Panc1 (cell line): ENCODE measurements at regions not wholly inside any gene's neighbourhood (a gene's known extent, or its start where the extent isn't known, plus 50 kb on each side); places are given as distances from the start of the nearest gene placed in this dataset.

ENCODE experiments used
- ATAC-seq: fragments of 200-7000 bp; cut with Tn5 transposase; 2 replicates; pipeline ENCODE4 v1.9.1; 2020; ENCODE audit warnings: mild to moderate bottlenecking, moderate library complexity
- BruUV-seq: library from RNA; stranded (reverse); fragments of 400-500 nt; replicated peaks from 2 replicates; lab custom pipeline; 2021; lab: Mats Ljungman, UMichigan
- CTCF ChIA-PET: fragments of 300-600 bp; sonication (Branson Sonifier 250); formaldehyde crosslinking; loops from one replicate; lab custom pipeline; 2022; ENCODE audit warnings: antibody characterized with exemption; lab: Charles Lee
- POLR2A ChIA-PET: fragments of 300-600 bp; sonication (Branson Sonifier 250); formaldehyde crosslinking; loops from one replicate; lab custom pipeline; 2022; ENCODE audit warnings: antibody characterized with exemption; lab: Charles Lee
- DNase-seq: peaks from one replicate; pipeline ENCODE4 v3.0.0-alpha.2; 2010; ENCODE audit warnings: low read depth, low spot score
- H3K27ac ChIP-seq: 2 replicates; pipeline ENCODE4 v1.5.1; 2011; ENCODE audit warnings: mild to moderate bottlenecking, low read length, inconsistent platforms
- H3K27me3 ChIP-seq: fragments of 200-500 bp; sonication (Bioruptor generic); 2 replicates; pipeline ENCODE4 v1.6.0; 2014; ENCODE audit warnings: low read length, inconsistent platforms; ENCODE audit not compliant: control insufficient read depth, insufficient read depth
- H3K36me3 ChIP-seq: fragments of 200-500 bp; sonication (Bioruptor generic); 2 replicates; pipeline ENCODE4 v1.5.1; 2014; ENCODE audit warnings: inconsistent platforms, mild to moderate bottlenecking, low read length, moderate library complexity; ENCODE audit not compliant: control insufficient read depth, insufficient read depth
- H3K4me1 ChIP-seq: 2 replicates; pipeline ENCODE4 v1.5.1; 2011; ENCODE audit warnings: inconsistent platforms, mild to moderate bottlenecking, low read length, moderate library complexity; ENCODE audit not compliant: control insufficient read depth, insufficient read depth
- H3K4me3 ChIP-seq, 2 experiments: 2 replicates each; pipeline ENCODE4 v1.5.1; 2011 to 2012; ENCODE audit warnings: low read depth in 2 of 2, low read length in 2 of 2, mild to moderate bottlenecking in 2 of 2, inconsistent platforms in 1 of 2, moderate library complexity in 1 of 2
- H3K9me3 ChIP-seq: fragments of 200-500 bp; sonication (Bioruptor generic); 2 replicates; pipeline ENCODE4 v1.5.1; 2014; ENCODE audit warnings: low read depth, mild to moderate bottlenecking, inconsistent platforms, low read length, moderate library complexity; ENCODE audit not compliant: control insufficient read depth, insufficient read depth
- CTCF ChIP-seq: fragments of 450-650 bp; IDR thresholded peaks from 2 replicates; pipeline ENCODE4 v1.5.1; 2017; ENCODE audit warnings: mild to moderate bottlenecking
- POLR2AphosphoS5 ChIP-seq: IDR thresholded peaks from 2 replicates; pipeline ENCODE4 v1.6.1; 2012; ENCODE audit warnings: mild to moderate bottlenecking, low read depth, low read length, moderate library complexity
- SIN3A ChIP-seq: IDR thresholded peaks from 2 replicates; pipeline ENCODE4 v1.6.1; 2012; ENCODE audit warnings: low read depth, mild to moderate bottlenecking, low read length, moderate library complexity, borderline replicate concordance; ENCODE audit not compliant: insufficient read depth
- TCF7L2 ChIP-seq: IDR thresholded peaks from 2 replicates; pipeline ENCODE4 v1.6.1; 2011; ENCODE audit warnings: mild to moderate bottlenecking, low read depth, low read length, inconsistent platforms
- in situ Hi-C: cut with HindIII; loops from 2 replicates; pipeline ENCODE4 v1.10.0; 2016; ENCODE audit warnings: low sequenced_read_pairs, low pct_unique_long_range_greater_than_20kb
- intact Hi-C: fragments of 100-400 bp; cut with micrococcal nuclease; formaldehyde crosslinking; loops from one replicate; pipeline ENCODE4 v1.10.0; 2022; ENCODE audit not compliant: unreplicated experiment
- TF ChIP-seq, protein P1 (sequence below), 2 experiments: IDR thresholded peaks; 2 replicates each; pipeline ENCODE4 v1.6.1; 2011 to 2012; ENCODE audit warnings: low read depth in 2 of 2, control low read depth in 1 of 2, low read length in 1 of 2, mild to moderate bottlenecking in 1 of 2, moderate library complexity in 1 of 2; ENCODE audit not compliant: insufficient read depth in 1 of 2

GRCh38 chr18:25455159-25455558 lies 103.2 kb upstream of the ZNF521 start:
- ChIA-PET CTCF (no interaction called here), POLR2A (no interaction called here)
- BruUV-seq: no TSS peak
- Histone ChIP-seq H3K27me3 (no peaks in the 10 kb centered on the region), H3K4me3 (no peak overlapping the region), H3K36me3 (no peaks in the 10 kb centered on the region), H3K4me1 (no peaks in the 10 kb centered on the region), H3K9me3 (no peaks in the 10 kb centered on the region), H3K27ac (no peak overlapping the region)
- intact Hi-C loops: no loop called here
- TF ChIP-seq TCF7L2 (no peak), SIN3A (no peak), CTCF (no peak), POLR2AphosphoS5 (no peak)
- TF ChIP-seq, protein P1, sequence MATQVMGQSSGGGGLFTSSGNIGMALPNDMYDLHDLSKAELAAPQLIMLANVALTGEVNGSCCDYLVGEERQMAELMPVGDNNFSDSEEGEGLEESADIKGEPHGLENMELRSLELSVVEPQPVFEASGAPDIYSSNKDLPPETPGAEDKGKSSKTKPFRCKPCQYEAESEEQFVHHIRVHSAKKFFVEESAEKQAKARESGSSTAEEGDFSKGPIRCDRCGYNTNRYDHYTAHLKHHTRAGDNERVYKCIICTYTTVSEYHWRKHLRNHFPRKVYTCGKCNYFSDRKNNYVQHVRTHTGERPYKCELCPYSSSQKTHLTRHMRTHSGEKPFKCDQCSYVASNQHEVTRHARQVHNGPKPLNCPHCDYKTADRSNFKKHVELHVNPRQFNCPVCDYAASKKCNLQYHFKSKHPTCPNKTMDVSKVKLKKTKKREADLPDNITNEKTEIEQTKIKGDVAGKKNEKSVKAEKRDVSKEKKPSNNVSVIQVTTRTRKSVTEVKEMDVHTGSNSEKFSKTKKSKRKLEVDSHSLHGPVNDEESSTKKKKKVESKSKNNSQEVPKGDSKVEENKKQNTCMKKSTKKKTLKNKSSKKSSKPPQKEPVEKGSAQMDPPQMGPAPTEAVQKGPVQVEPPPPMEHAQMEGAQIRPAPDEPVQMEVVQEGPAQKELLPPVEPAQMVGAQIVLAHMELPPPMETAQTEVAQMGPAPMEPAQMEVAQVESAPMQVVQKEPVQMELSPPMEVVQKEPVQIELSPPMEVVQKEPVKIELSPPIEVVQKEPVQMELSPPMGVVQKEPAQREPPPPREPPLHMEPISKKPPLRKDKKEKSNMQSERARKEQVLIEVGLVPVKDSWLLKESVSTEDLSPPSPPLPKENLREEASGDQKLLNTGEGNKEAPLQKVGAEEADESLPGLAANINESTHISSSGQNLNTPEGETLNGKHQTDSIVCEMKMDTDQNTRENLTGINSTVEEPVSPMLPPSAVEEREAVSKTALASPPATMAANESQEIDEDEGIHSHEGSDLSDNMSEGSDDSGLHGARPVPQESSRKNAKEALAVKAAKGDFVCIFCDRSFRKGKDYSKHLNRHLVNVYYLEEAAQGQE (IDR thresholded peaks at IDR 0.05; ENCODE audit: insufficient read depth in 1 of 2, low read depth in 2 of 2, low read length in 1 of 2): no peak
- ATAC-seq: no peak
- DNase-seq: no peak
- in situ Hi-C loops: no loop called here

GRCh38 chr18:25454730-25455129 lies 102.8 kb upstream of the ZNF521 start:
- Histone ChIP-seq H3K36me3 (no peaks in the 10 kb centered on the region), H3K4me1 (no peaks in the 10 kb centered on the region), H3K4me3 (no peak overlapping the region), H3K27ac (no peak overlapping the region), H3K9me3 (no peaks in the 10 kb centered on the region), H3K27me3 (no peaks in the 10 kb centered on the region)
- DNase-seq (no peak), ATAC-seq (no peak)
- TF ChIP-seq TCF7L2 (no peak), SIN3A (no peak), CTCF (no peak), POLR2AphosphoS5 (no peak)
- TF ChIP-seq, protein P1 (IDR thresholded peaks at IDR 0.05; ENCODE audit: insufficient read depth in 1 of 2, low read depth in 2 of 2, low read length in 1 of 2): no peak
- no TSS peak for BruUV-seq
- in situ Hi-C loops: no loop called here
- intact Hi-C loops: no loop called here
- CTCF ChIA-PET: no interaction called here
- POLR2A ChIA-PET: no interaction called here
